Duodenal mucosa (tissue), 2 donors: ENCODE measurements at regions not wholly inside any gene's neighbourhood (a gene's known extent, or its start where the extent isn't known, plus 50 kb on each side); places are given as distances from the start of the nearest gene placed in this dataset.
"Not testable (repeated sequence)": the region's sequence is repeated elsewhere in the genome, so short reads cannot be mapped to it uniquely, and the experiment has no call there.

Experiments used
- H3K27ac ChIP-seq: one replicate; pipeline ENCODE4 v1.7.0; 2013; ENCODE audit warnings: low read depth, low read length
- H3K27me3 ChIP-seq, 2 donors: one replicate each; pipeline ENCODE4 v1.7.0; 2013; ENCODE audit warnings: low read length in 2 of 2, control low read depth in 1 of 2; ENCODE audit not compliant: insufficient read depth in 2 of 2, control insufficient read depth in 1 of 2
- H3K36me3 ChIP-seq, 2 donors: one replicate each; pipeline ENCODE4 v1.7.0; 2013; ENCODE audit warnings: low read length in 2 of 2, control low read depth in 1 of 2; ENCODE audit not compliant: insufficient read depth in 2 of 2, control insufficient read depth in 1 of 2
- H3K4me1 ChIP-seq, 2 donors: one replicate each; pipeline ENCODE4 v1.7.0; 2013; ENCODE audit warnings: low read length in 2 of 2, control low read depth in 1 of 2; ENCODE audit not compliant: insufficient read depth in 2 of 2, control insufficient read depth in 1 of 2
- H3K4me3 ChIP-seq, 2 donors: one replicate each; pipeline ENCODE4 v1.7.0; 2013; ENCODE audit warnings: low read length in 2 of 2, low read depth in 1 of 2
- H3K9ac ChIP-seq, 2 donors: one replicate each; pipeline ENCODE4 v1.7.0; 2013; ENCODE audit warnings: low read length in 2 of 2, low read depth in 1 of 2
- H3K9me3 ChIP-seq, 2 donors: one replicate each; pipeline ENCODE4 v1.7.0; 2013; ENCODE audit warnings: low read length in 2 of 2, control low read depth in 1 of 2; ENCODE audit not compliant: control insufficient read depth in 1 of 2

DNA sequence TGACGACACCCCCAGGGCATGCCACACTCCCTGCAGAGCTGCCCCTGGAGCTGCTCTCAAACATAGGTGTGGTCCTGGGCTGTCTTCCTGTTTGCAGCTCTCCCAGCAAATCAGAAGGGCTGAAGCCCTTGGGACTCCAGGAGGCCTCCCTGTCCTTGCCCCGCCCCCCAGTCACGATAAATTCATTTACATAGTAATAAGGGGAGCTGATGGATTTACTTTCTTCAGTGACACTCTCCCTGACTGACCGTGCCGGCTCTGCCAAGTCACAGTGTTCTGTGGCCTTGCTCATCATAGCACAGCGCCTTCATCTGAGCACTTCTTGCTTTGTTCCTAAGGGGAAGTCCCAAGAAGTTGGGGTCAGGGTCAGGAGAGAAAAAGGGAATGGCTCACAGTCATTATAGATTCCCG is 121.4 kb downstream of the ENC1 start:
- Histone ChIP-seq H3K4me1 (peaks cover 0 to 4% of the 10 kb centered on the region in 2 donors), H3K27me3 (no peaks in the 10 kb centered on the region), H3K4me3 (no peak overlapping the region), H3K27ac (no peak overlapping the region), H3K9ac (no peak overlapping the region), H3K36me3 (no peaks in the 10 kb centered on the region), H3K9me3 (peaks cover 2 to 4% of the 10 kb centered on the region in 2 donors)

GRCh38 chr5:74517700-74518099 is 122.8 kb downstream of the ENC1 start:
- Histone ChIP-seq H3K9me3 (no peaks in the 10 kb centered on the region), H3K27ac (no peak overlapping the region), H3K9ac (no peak overlapping the region), H3K27me3 (no peaks in the 10 kb centered on the region), H3K4me3 (no peak overlapping the region), H3K36me3 (no peaks in the 10 kb centered on the region), H3K4me1 (peaks cover 0 to 4% of the 10 kb centered on the region in 2 donors)

- Histone ChIP-seq H3K27me3 (no peaks in the 10 kb centered on the region), H3K9ac (no peak overlapping the region), H3K4me3 (no peak overlapping the region), H3K9me3 (no peaks in the 10 kb centered on the region), H3K4me1 (peaks cover 0 to 4% of the 10 kb centered on the region in 2 donors), H3K27ac (no peak overlapping the region), H3K36me3 (no peaks in the 10 kb centered on the region)
These were observed 124.3 kb downstream of the ENC1 start for GRCh38 chr5:74516211-74516636.

DNA sequence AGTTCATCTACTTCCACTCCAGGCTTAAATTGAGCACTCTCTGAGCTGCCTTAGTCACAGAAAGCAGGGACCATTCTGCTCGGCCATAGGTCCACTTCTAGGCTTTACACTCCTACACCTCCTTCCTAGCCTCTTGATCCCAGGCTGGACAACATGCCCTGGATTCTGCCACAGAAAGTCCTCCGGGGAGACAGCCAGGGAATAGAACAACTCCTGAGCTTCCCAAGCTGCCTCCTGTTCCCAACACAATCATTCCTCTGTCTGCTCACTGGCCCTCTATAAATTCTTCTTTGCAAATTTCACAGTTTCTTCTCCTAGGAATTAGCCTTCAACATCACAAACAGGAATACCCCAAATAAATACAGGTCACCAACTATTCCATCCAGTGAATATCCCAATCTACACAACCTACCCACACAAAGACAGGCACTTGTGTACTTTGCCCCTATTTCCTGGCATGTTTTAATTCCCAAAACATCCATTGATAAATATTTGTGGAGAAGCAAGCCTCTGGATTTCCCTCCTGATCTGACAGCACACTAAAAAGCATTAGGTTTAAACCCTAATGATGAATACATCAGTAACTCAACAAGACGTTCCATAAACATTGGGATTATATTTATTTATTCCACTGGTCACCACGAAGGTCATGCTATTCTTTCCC is 125.5 kb downstream of the ENC1 start:
- Histone ChIP-seq H3K27me3 (no peaks in the 10 kb centered on the region), H3K27ac (no peak overlapping the region), H3K4me3 (no peak overlapping the region), H3K9ac (no peak overlapping the region), H3K4me1 (peaks cover 0 to 4% of the 10 kb centered on the region in 2 donors), H3K36me3 (no peaks in the 10 kb centered on the region), H3K9me3 (no peaks in the 10 kb centered on the region)

- H3K9me3 ChIP-seq, H3K9ac ChIP-seq, H3K36me3 ChIP-seq, H3K4me1 ChIP-seq, H3K27me3 ChIP-seq, H3K4me3 ChIP-seq, H3K27ac ChIP-seq: not testable (repeated sequence)
These were observed 128.8 kb downstream of the ENC1 start for GRCh38 chr5:74511770-74512169.

- Histone ChIP-seq H3K4me3 (no peak overlapping the region), H3K9ac (no peak overlapping the region), H3K9me3 (no peaks in the 10 kb centered on the region), H3K27me3 (no peaks in the 10 kb centered on the region), H3K4me1 (peaks cover 0 to 4% of the 10 kb centered on the region in 2 donors), H3K36me3 (no peaks in the 10 kb centered on the region), H3K27ac (no peak overlapping the region)
These were observed 130.0 kb downstream of the ENC1 start for GRCh38 chr5:74510476-74511075.

GRCh38 chr5:74507370-74508005 is 133.0 kb downstream of the ENC1 start:
- Histone ChIP-seq H3K4me3 (no peak overlapping the region), H3K27me3 (no peaks in the 10 kb centered on the region), H3K9ac (no peak overlapping the region), H3K36me3 (no peaks in the 10 kb centered on the region), H3K4me1 (peaks cover 0 to 3% of the 10 kb centered on the region in 2 donors), H3K9me3 (no peaks in the 10 kb centered on the region), H3K27ac (no peak overlapping the region)

- Histone ChIP-seq H3K4me1 (peaks cover 0 to 14% of the 10 kb centered on the region in 2 donors), H3K9ac (no peak overlapping the region), H3K36me3 (no peaks in the 10 kb centered on the region), H3K27ac (no peak overlapping the region), H3K27me3 (no peaks in the 10 kb centered on the region), H3K4me3 (no peak overlapping the region), H3K9me3 (no peaks in the 10 kb centered on the region)
These were observed 134.4 kb downstream of the ENC1 start for GRCh38 chr5:74506119-74506518.

- Histone ChIP-seq H3K4me1 (peaks cover 10 to 30% of the 10 kb centered on the region in 2 donors), H3K36me3 (no peaks in the 10 kb centered on the region), H3K4me3 (no peak overlapping the region), H3K27ac (no peak overlapping the region), H3K9me3 (no peaks in the 10 kb centered on the region), H3K27me3 (no peaks in the 10 kb centered on the region), H3K9ac (no peak overlapping the region)
These were observed 136.1 kb downstream of the ENC1 start for GRCh38 chr5:74504463-74504862.

DNA sequence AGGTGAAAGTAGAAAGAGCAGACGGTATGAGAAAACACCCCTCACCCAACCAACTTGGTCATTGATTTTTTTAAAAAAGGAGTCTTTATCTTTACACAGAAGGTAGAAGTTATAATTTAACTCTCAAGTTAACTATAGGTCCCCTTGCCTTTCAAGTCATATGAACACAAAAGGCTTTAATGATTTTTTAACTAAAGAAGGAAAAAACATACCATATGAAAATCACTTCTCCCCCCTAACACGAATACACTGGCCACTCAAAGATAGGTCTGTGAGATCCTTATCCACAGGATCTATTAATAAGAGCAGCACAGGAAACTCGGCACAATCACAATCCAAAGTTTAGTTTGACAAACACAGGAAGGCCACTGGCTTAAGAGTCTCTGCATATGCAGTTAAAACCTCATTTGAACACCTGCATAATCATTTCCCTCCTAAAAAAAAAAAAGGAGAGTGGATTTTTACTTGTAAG is 138.0 kb downstream of the ENC1 start:
- Histone ChIP-seq H3K4me3 (no peak overlapping the region), H3K27ac (no peak overlapping the region), H3K9ac (no peak overlapping the region)

More for the DNA sequence above, 138.0 kb downstream of the ENC1 start:
- Histone ChIP-seq H3K27me3 (no peaks in the 10 kb centered on the region), H3K9me3 (no peaks in the 10 kb centered on the region), H3K36me3 (no peaks in the 10 kb centered on the region), H3K4me1 (peaks cover 15 to 34% of the 10 kb centered on the region in 2 donors)
